Breast epithelium (tissue), 4 donors: ENCODE measurements at regions not wholly inside any gene's neighbourhood (a gene's known extent, or its start where the extent isn't known, plus 50 kb on each side); places are given as distances from the start of the nearest gene placed in this dataset.

ENCODE experiments used
- DNase-seq, 2 donors: peaks; one replicate each; pipeline ENCODE4 v3.0.0-alpha.2; 2019; ENCODE audit warnings: low spot score in 2 of 2
- H3K27ac ChIP-seq, 2 donors: fragments of 200-600 bp; sonication (generic) in 1 of 2; one replicate each; pipeline ENCODE4 v1.5.1; 2016 to 2019; ENCODE audit warnings: mild to moderate bottlenecking in 1 of 2
- H3K27me3 ChIP-seq, 2 donors: fragments of 200-600 bp; sonication (generic) in 1 of 2; one replicate each; pipeline versions ENCODE4 v1.5.1 to v1.6.0; 2017 to 2019; ENCODE audit warnings: control low read depth in 1 of 2, mild to moderate bottlenecking in 1 of 2
- H3K36me3 ChIP-seq: fragments of 200-600 bp; one replicate; pipeline ENCODE4 v1.5.1; 2019
- H3K4me1 ChIP-seq, 2 donors: fragments of 200-600 bp; sonication (generic); one replicate each; pipeline ENCODE4 v1.5.1; 2016 to 2019; ENCODE audit warnings: control low read depth in 1 of 2
- H3K4me3 ChIP-seq, 3 donors: fragments of 200-600 bp; sonication (generic); 1 replicate in 2 of 3; 2 replicates in 1 of 3; pipeline ENCODE4 v1.5.1; 2016 to 2019; ENCODE audit warnings: mild to moderate bottlenecking in 3 of 3, moderate library complexity in 2 of 3
- H3K9me3 ChIP-seq, 2 donors: fragments of 200-600 bp; sonication (generic) in 1 of 2; one replicate each; pipeline ENCODE4 v1.5.1; 2016 to 2019; ENCODE audit warnings: control low read depth in 1 of 2
- CTCF ChIP-seq, 3 donors: fragments of 450-650 bp; IDR thresholded peaks; one replicate each; pipeline ENCODE4 v1.5.1; 2016 to 2017; ENCODE audit warnings: antibody characterized with exemption in 3 of 3, mild to moderate bottlenecking in 3 of 3, moderate library complexity in 3 of 3
- POLR2A ChIP-seq: fragments of 450-650 bp; IDR thresholded peaks from one replicate; pipeline ENCODE4 v1.6.1; 2016; ENCODE audit warnings: antibody characterized with exemption, mild to moderate bottlenecking, moderate library complexity
- POLR2AphosphoS5 ChIP-seq, 3 donors: sonication (generic); formaldehyde crosslinking; IDR thresholded peaks; one replicate each; pipeline ENCODE4 v1.6.1; 2017; ENCODE audit warnings: antibody characterized with exemption in 3 of 3
- intact Hi-C: fragments of 100-400 bp; cut with DNase I; formaldehyde crosslinking; loops from one replicate; pipeline ENCODE4 v1.15.1; 2023; ENCODE audit warnings: low total_unique reads

GRCh38 chr15:61327019-61327631 lies 98.0 kb upstream of the RORA start:
- intact Hi-C loops, result no loop called here
- no peaks in the 10 kb centered on the region for H3K4me1 ChIP-seq
- no peak overlapping the region for H3K27ac ChIP-seq
- H3K36me3 ChIP-seq, result no peaks in the 10 kb centered on the region
- no peaks in the 10 kb centered on the region for H3K9me3 ChIP-seq
- no peak overlapping the region for H3K4me3 ChIP-seq
- no peaks in the 10 kb centered on the region for H3K27me3 ChIP-seq
- no peak for TF ChIP-seq POLR2A
- TF ChIP-seq POLR2AphosphoS5 (IDR thresholded peaks at IDR 0.05), result no peak
- no peak for TF ChIP-seq CTCF (IDR thresholded peaks at IDR 0.05)
- no peak for DNase-seq

- Histone ChIP-seq H3K36me3 (no peaks in the 10 kb centered on the region), H3K4me3 (no peak overlapping the region), H3K27ac (no peak overlapping the region), H3K4me1 (no peaks in the 10 kb centered on the region), H3K9me3 (no peaks in the 10 kb centered on the region), H3K27me3 (no peaks in the 10 kb centered on the region)
- intact Hi-C loops, result no loop called here
- DNase-seq, result no peak
- TF ChIP-seq POLR2A (no peak), POLR2AphosphoS5 (IDR thresholded peaks at IDR 0.05) (no peak), CTCF (IDR thresholded peaks at IDR 0.05) (no peak)
Measured at GRCh38 chr15:61319892-61320291, 90.8 kb upstream of the RORA start.

GRCh38 chr15:61318802-61319525 lies 89.9 kb upstream of the RORA start:
- no peak overlapping the region for H3K4me3 ChIP-seq
- H3K4me1 ChIP-seq, result no peaks in the 10 kb centered on the region
- no peaks in the 10 kb centered on the region for H3K36me3 ChIP-seq
- intact Hi-C loops, result no loop called here
- no peaks in the 10 kb centered on the region for H3K27me3 ChIP-seq
- H3K27ac ChIP-seq, result no peak overlapping the region
- no peaks in the 10 kb centered on the region for H3K9me3 ChIP-seq
- DNase-seq, result no peak
- TF ChIP-seq POLR2AphosphoS5 (IDR thresholded peaks at IDR 0.05), result no peak
- TF ChIP-seq CTCF (IDR thresholded peaks at IDR 0.05), result no peak
- TF ChIP-seq POLR2A, result no peak

GRCh38 chr15:61318301-61318700 lies 89.2 kb upstream of the RORA start:
- H3K4me3 ChIP-seq, result no peak overlapping the region
- no peak for DNase-seq
- intact Hi-C loops, result no loop called here

More at GRCh38 chr15:61318301-61318700, 89.2 kb upstream of the RORA start:
- TF ChIP-seq POLR2AphosphoS5 (IDR thresholded peaks at IDR 0.05), result no peak
- TF ChIP-seq CTCF (IDR thresholded peaks at IDR 0.05), result no peak
- Histone ChIP-seq H3K4me1 (no peaks in the 10 kb centered on the region), H3K9me3 (no peaks in the 10 kb centered on the region), H3K27ac (no peak overlapping the region), H3K36me3 (no peaks in the 10 kb centered on the region), H3K27me3 (no peaks in the 10 kb centered on the region)
